Retina (tissue), 1 donor: ENCODE measurements at regions not wholly inside any gene's neighbourhood (a gene's known extent, or its start where the extent isn't known, plus 50 kb on each side); places are given as distances from the start of the nearest gene placed in this dataset.

Experiments
- DNase-seq: peaks from one replicate; pipeline ENCODE4 v3.0.0-alpha.2; 2016

- DNase-seq: no peak
Observed at GRCh38 chr13:22369840-22370239, 699.0 kb downstream of the FGF9 start.

DNA sequence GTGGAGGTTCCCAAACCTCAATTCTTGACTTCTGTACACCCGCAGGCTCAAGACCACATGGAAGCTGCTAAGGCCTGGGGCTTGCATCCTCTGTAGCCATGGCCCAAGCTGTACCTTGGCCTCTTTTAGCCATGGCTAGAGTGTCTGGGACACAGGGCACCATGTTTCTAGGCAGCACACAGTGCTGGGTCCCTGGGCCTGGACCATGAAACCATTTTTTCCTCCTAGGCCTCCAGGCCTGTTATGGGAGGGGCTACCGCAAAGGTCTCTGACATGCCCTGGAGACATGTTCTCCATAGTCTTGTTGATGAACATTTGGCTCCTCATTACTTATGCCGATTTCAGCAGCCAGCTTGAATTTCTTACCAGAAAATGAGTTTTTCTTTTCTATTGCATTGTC lies 701.4 kb downstream of the FGF9 start:
- no peak for DNase-seq

GRCh38 chr13:22375151-22375550 lies 704.3 kb downstream of the FGF9 start:
- no peak for DNase-seq

- no peak for DNase-seq
Observed at GRCh38 chr13:22387899-22388298, 717.0 kb downstream of the FGF9 start.

DNA sequence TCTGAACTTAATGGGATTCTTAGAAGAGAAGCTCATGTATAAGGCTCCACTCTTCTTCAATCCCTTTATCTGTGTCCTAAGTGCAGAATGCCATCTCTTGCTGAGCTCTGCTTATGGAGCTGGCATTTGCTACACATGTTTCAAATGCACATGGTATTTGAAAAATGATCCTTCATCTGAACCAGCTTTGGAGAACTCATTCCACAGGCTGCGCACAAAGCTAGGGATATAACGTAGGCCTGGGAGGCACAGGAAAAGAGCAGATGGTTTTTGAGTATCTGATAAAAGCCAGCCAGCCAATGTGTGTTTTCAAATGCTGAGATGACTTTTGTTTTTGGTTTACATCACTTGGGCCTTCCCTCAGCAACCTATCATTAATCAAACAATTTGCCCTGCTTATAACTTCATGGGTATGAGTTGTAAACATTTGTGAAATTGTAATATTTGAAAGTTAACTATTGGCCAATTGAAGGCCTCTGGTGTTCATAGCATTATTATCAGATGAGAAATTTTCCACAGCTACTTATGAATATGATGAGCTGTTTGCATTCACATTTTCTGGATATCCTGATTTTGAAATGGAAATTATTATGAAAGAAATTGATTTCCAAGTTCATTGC lies 729.0 kb downstream of the FGF9 start:
- no peak for DNase-seq

- no peak for DNase-seq
Observed at GRCh38 chr13:22402682-22403081, 731.8 kb downstream of the FGF9 start.

- DNase-seq: no peak
Observed at GRCh38 chr13:22403144-22403543, 732.3 kb downstream of the FGF9 start.

DNA sequence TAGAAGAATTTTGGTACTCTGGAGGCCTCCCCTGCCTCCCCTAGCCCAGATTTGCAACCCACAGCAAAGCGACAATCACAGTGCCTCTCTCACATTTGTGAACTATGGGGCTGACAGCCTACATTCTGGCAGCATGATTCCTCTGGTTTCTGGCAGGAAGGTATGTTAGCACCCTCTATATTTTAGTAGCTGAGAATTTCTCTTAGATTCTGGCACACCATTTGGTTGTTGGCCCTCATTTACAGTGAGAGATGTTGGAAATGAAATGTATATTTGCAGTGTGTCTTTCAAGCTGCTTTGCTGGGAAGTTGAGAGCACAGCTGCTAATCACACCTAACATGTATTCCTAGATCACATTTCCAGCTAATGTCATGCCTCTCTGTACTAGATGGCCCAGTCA lies 735.0 kb downstream of the FGF9 start:
- DNase-seq: no peak

GRCh38 chr13:22412452-22412851 lies 741.6 kb downstream of the FGF9 start:
- DNase-seq: no peak

- no peak for DNase-seq
Observed at GRCh38 chr13:22422023-22422422, 751.1 kb downstream of the FGF9 start.

DNA sequence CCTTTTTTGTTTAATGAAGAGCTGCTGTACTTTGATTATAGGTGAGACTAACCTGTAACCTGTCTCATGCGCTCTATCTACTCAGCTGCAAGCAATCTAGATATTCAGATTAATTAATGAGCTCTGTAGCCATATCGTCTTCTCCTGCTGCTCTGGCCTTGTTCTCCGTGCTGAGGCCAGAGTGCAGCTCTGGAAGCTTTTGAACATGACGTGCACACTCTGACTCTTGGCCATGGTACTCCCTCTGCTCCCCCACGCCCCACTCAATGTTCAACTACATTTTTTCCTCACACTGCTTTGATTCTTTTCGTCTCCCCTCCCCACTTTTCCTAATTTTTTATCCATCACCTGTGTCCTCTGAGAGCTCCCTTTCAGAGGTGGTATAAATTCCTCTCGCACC lies 751.8 kb downstream of the FGF9 start:
- no peak for DNase-seq

GRCh38 chr13:22423261-22423660 lies 752.4 kb downstream of the FGF9 start:
- no peak for DNase-seq

DNA sequence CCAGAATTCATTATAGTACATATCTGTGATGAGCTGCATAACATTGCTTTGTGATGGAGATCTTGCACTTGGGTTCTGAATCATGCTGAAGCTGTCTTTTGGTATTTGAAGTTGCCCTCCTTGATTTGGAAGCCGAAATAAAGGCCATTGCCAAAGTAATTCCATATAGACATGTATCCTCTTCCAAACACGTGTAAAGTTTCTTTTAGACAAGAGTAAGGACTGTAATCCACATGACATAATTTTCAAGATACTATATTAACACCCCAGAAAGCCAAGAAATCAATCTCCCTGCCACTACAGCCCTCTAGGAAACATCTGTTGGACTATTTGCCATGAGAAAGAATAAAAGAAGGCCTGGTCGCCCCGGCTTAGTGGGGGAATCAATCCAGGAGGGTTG lies 754.2 kb downstream of the FGF9 start:
- DNase-seq: no peak

DNA sequence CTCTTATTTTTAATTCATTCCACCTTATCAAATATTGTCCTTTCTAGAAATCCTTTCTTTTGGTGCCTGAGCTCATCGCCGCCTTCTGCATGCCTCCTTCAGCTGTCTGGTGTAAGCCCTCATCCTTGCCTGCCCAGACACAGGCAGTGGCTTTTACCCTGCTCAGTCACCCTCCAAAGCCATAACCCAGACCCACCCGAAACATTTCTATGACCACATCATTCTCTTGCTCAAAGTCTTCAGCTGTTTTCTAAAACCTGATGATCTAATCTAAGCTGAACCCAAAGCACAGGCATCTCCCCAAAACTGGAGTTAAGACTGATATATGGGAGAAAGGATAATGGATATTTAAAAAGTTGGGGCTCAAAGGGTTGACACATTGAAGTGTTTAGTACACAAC lies 753.7 kb upstream of the SGCG start:
- DNase-seq: no peak

DNA sequence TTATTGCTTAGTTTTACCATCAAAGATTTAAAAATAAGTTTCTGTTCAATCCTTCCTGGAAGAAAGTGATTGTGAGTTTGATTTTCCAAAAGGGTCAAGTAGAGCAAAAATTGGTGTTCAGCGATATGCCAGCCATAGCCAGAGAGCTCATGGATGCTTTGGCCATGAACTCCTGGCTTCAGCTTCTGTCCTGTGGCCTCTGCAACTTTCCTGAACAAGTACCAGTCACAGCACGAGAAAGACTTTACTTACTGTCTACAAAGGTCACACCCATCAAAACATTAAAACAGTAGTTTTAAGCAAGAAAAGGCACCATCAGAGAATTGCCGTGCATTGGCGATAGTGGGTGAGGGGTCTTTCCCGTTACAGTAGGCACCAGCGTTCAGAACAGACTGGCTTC lies 753.0 kb upstream of the SGCG start:
- no peak for DNase-seq

DNA sequence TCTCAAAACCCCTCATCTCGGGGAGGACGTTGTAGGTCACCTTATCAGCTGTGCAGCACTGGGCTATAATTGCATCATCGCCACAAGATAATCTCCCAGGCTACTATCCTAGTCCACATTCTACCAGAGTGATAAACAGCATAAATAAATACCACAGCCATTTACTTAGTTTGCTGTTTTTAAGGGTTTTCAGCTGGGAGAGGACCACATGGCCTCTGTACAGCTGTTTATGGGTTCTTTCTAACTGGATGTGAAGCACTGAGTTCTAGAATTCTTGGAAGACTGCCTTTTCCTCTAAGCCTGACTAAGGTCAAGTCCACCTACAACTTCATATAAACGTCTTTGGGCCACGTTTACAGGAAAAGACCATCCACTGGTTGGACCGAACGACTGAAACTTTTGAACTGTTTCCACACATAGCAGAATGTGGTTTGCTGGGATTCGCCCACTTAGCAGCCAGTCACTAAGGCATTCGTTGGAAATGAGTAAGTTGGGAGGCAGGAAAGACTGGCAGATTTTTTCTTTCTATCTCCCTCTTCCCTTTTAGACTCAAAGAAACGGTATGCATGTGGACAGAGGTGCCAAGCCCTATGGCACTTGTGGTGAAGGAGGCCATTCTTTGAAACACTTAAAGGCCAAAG lies 752.5 kb upstream of the SGCG start:
- no peak for DNase-seq

GRCh38 chr13:22432690-22433089 lies 748.1 kb upstream of the SGCG start:
- no peak for DNase-seq

GRCh38 chr13:22447132-22447886 lies 733.5 kb upstream of the SGCG start:
- no peak for DNase-seq

GRCh38 chr13:22449251-22449650 lies 731.5 kb upstream of the SGCG start:
- no peak for DNase-seq

DNA sequence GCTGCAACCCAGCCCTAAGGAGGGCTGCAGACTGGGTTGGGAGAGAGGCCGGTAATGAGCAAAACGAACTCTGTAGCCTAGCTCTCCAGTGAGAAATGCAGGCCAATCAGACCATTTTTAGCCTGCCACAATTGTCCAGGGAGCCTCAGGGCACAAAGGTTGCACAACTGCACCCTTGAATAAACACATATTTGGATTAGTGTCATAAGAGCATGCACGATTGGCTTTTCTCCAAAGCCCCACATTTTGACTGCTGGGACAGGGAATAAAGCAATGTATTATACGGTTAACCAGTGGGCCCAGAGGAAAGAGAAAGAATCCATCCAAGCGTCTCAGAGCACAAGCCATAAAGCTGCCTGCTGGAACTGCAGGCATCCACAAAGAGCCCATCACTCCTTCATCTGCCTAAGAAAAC lies 729.4 kb upstream of the SGCG start:
- peak; percentile 86 for DNase-seq

DNA sequence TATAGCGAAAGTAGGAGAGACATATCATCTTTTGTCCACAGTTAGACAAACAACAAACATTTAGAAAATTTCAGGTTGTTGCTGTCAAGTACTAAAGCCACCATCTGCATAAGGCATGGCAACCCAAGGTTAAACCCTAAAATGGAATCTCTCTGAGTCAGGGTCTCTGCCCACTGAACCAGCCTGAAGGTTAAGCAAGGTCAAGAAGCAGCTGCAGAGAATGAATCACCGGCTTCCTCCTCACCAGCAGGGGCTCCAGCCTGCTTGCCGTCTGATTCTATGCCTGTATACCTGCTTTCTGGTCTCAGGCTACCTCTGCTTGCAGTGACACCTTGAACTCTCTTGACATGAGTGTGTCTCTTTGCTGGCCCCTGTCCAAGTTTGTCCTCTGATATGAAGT lies 726.2 kb upstream of the SGCG start:
- no peak for DNase-seq

DNA sequence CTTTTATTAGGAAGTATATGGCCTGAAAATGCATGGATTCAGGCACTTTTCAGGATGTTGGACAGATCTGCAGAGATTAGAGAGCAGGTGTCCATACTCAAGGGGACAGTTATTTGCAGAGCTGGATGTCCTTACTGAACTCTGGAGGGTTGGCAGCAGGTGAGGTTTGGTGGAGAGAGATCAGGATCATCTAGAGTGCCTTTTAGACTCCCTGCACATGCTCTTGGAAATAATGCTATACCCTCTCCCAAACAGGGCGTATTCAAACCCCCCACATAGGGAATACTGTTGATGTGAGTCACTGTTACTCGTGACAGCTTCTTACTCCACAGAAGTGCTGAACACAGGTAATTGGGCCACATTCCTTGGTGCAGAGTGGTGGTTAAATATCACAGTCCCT lies 725.7 kb upstream of the SGCG start:
- no peak for DNase-seq

DNA sequence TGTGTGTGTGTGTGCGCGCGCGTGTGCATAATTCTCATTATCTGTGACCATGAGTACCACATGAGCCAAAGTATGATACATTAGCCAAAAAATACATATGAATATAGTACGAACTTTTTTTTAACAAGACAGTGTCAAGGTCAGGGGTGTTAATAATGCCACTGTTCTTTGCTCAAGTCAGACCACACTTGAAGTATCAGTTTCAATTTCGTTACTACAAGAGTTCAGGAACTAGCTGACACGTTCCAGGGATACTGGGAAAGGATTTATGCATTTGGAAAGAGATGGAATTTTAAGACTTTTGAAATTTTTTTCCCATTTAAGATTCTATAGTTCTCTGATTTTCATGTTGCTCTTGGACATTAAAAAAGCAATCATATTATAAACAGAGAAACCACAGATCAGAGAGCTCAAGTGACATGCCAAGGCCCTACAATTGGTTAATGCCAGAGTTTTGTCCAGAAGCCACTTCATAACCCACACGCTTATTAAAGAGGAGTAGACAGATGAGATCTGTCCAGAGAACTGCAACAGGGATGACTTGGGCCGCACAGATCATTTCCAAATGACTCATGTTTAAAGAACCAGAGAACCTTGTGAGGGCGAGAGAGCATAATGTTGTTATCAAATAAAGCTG lies 718.8 kb upstream of the SGCG start:
- no peak for DNase-seq

DNA sequence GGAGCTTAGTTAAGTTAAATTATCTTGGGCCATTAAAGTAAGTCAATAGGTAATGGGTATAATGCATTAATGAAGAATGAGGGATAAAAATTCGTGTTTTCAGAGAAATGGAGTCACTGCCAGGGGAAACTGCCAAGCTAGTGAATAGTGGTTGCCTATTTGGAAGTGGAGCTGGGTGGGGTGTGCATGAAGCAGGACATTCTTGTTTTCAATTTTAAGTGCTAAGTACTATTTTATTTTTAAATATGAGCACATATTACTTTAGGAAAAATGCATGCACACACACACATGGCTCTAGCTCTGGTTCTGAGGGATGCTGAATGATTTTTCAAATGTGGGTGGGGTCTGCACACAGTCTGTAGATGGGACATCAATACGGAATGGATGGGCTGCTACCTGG lies 717.7 kb upstream of the SGCG start:
- no peak for DNase-seq
